ENCODE measurements at regions not wholly inside any gene's neighbourhood (a gene's known extent, or its start where the extent isn't known, plus 50 kb on each side); places are given as distances from the start of the nearest gene placed in this dataset.
A peak's percentile ranks its signal among the peaks of the same experiment; 100 is the strongest.

DNA sequence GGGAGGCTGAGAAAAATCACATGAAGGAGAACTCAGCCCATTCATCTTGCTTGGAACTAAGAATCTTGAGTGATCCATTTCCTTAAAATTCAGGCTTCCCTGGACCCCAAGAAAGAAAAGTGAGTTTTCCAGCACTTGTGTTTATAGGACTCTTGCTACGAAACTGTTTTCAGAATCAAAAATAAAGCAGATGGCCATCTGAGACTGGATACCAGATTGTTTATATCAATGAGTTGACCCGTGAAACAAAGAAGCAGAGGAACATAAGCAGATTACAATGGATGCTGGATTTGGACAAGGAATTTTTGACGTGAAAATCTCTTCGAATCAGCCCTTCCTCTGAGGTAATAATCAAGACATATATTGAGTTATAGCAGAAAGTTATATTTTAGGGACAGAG is 223.2 kb downstream of the SYK start:
- DNase-seq = no peak

DNA sequence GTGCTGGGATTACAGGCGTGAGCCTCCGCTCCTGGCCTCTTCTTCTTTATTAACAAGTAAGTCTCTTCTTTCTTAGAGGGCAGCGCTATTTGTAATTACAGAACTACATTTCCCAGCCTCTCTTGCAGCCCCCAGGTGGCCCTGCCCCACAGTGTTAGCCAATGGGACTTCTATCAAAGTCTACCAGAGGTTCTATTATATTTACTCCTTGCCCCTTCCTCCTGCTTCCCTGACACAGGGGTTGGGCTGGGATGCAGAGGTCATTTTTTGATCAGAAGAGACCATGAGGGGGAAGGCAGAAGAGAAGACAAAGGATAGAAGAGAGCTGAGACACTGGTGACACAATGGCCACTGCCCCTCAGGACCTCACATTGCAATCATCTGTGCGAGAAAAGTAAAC is 224.2 kb downstream of the SYK start:
- DNase-seq = no peak

DNA sequence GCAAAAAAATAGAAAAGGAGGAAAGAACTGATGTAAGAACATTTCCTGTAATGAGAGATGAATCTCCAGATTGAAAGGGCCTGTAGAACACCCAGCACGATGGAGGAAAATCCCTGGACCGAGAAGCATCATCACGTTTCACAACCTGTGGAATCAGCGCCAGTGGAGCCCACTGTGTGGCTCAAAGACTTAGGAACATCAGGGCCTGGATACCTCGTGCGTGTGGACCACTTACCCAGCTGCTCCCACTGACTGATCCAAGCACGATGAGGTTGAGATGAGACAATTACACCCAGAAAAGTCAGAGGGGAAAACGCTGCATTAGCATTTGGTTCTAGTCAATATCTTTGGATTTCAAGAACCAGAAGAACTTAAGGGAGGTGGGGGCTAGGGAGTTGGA is 224.6 kb downstream of the SYK start:
- DNase-seq = no peak

DNA sequence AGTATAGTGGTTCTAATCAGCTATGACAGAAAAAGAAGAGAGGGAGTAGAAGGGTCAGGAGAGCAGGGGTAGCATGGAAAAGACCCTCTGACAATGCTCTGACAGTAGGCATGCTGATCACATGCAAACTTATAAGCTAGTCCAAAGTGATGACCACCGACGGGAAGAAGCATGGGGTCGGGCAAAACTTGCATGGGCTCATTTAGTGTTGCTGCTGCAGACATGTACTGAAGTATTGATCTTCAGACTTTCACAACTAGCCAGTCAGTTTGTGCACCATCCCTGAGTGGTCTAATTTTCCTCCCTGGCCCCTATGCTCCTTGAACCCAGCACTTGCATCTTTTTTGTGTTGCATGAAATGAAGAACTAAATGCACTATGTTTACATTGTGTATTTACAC is 225.4 kb downstream of the SYK start:
- no peak for DNase-seq

DNA sequence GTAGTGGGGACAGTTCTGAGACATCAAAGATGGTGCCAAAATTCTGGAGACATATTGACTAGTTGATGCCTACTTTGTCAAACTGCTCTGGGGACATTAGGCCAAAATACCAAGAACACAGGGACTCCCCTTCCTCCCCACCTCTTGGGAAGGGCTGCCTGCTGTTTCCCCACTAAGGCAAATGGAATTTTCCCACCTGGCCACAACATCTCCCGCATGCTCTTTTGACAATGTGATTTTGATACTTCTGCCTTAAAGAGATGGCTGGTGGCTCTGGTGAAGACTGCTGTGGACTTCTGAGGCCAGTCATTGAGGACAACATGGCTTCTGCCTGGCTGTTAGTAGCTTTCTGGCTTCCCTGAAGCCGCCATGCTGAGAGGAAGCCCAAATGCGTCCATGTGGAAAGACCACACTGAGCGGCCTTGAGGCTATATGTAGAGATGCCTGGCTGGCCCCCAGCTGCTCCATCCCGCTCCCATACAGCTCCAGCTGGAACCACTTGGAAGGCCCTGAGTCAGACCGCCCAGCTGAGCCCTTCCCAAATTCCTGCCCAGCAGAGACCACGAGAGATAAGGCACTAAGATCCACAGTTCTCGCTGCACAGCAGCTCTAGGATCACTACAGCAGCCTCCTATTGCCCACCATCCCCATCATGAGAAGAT is 226.7 kb downstream of the SYK start:
- no peak for DNase-seq

DNA sequence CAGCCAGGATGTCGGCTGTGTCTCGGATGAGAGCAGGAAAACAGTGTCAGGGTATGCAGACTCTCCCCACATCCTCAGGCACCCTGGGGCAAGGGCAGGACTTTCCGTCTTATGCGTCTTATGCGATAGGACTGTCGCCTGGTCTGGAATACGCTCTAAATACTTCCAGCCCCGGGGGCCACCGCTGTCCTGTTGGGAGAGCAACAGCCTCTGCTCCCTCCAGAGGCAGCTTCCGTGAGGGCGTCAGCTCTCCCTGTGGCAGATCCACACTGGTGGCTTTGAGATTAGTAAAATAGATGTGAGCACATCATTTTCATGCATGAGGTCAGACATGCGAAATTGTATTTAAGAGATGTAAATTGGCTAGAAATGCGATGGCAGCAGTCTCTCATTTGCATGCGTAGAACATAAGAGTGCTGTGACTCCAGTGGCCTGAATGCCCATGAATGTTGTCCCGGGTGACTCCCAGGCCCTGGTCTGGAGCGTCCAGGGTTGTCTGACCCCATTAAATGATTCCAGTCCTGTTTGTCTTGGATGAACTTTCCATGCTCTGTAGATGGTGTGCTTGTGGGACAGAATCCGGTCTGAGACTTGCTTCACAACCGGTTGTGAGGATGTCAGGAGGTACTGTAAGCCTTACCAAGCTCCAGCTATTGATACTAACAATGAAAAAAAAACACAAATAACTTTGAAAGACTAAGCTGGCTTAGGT is 228.2 kb downstream of the SYK start:
- DNase-seq = no peak

DNA sequence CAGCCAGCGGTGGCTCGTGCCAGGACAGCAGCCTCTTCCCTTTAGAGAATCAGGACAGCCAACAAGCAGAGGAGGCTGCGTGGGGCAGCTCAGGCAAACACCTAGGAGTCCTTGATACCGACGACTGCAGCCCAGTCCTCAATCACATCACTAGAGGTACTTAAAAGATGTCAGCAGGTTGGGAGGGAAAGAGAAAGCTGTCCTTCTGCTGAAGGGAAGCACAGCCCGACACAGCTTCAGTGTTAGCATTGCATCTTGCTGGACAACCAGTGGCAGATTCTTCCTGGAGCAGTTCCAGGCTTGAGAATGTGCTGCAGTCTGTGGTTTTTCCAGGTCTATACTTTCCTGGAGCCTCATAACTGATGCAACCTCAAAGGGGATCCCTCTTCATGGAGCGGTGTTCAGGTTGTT is 230.5 kb downstream of the SYK start:
- no peak for DNase-seq

DNA sequence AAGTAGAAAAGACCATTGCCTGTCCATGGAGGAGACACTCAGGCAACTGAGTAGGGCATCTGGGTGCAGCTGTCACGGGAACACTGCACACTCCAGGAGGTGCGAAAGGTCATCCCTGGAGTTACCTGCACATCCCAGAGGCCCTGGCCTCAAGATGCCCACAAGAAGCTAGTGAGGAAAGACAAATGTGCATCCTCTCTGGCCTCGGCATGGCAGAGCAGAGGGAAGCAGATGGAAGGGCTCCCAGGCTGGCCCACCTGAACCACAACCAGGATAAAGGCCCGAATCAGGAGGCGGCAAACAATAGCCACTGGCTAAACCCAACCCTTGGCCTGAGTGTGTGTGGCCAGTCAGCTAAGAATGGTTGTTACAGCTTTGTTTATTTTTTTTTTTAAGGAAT is 231.7 kb downstream of the SYK start:
- DNase-seq = no peak

DNA sequence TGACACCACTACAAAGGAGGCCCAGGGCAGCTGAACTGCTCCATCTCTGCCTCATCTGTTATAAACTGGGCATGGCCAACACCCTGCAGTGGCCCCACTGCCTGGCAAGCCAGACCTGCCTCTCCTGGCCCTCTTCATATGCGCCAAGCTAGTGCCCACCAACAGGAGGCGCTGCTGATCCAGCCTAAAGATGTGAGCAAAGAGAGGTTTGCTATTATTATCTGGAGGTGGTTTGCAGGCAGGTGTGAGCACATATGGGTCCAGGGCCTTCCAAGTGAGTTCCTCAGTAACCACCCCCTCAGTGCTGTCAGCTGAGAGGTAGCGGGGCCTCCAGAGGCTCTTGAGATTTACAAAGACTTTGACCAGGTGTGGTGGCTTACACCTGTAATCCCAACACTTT is 232.2 kb downstream of the SYK start:
- no peak for DNase-seq

DNA sequence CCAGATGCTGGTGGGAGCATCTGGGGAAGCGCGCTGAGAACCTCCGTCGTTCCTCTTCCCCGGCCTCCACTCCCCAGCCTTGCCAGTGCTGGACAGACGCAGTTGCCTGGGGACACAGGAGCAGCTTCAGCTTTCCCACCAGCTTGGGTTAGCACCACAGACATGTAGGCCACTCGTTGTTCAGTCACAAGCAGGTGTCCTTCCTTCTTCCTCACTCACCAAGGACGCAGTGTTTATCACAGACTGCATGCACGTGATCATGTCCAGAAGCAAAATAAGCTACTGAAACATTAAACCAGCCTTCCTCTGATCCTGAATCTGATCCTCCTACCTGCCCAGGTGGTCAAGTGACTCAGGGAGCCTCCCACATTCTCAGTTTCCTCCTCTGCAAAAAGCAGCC is 232.9 kb downstream of the SYK start:
- no peak for DNase-seq

DNA sequence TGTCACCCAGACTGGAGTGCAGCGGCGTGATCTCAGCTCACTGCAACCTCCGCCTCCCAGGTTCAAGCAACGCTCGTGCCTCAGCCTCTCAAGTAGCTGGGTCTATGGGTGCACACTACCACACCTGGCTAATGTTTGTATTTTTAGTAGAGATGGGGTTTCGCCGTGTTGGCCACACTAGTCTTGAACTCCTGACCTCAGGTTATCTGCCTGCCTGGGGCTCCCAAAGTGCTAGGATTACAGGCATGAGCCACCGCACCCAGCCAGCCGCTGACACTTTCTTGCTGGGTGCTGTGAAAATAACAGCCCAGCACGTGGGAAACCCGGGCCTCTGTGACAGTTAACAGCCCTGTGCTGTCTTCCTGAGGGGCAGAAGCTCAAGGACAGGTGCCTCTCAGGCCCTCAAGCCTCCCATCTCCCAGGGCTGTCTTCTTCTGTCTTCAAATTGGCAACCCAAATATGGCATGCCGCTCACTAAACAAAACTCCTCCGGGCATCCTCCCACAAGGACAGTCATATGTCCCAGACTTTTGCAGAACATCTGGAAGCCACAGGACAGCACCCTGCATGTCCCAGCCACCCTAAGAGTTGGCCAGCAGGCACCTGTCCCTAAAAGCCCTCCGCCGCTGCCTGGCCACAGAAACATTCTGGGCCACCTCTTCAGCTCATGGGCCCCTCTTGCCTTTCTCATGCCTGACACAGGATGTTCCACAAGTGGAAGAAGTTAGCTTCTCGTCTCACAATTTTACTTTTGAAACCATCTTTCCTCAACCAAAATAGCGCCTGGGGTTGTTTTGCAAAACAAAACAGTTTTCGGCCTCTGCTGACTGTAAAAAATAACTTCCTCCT is 233.6 kb downstream of the SYK start:
- no peak for DNase-seq

DNA sequence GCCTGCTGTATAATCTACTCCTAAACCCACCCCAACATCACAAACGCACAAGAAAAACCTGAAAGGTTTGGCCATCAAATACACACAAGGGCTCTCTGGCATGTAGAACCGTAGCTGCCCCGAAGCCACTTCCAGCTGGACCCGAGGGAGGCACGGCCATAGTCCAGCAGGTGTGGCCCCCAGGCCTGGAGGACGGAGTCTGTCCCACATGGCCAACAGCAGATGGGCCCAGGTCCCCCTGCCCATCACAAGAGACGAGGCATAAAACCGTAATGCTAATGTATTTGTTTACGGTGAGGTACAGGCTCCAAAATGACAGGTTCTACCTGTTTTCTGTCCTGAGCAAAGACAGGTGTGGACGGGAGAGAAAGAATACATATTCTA is 234.2 kb downstream of the SYK start:
- DNase-seq = no peak

DNA sequence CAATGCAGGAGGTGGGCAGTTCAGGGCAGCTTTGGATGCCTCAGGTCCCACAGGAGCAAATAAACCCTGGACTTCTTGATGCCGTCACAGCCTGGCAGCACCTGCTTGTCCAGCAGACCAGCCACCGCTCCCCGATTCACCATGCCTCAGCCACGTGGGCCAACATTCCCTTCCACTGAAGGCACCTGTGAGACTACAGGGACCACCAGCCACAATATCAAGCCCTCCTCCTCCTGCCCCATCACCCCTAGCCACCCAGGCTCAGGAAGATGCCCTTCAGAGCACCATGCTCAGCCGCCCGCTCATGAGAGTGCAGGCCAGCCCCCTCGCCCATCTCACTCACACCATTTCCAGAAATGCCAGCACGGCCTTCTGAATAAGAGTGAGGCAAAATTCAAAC is 234.7 kb downstream of the SYK start:
- no peak for DNase-seq

DNA sequence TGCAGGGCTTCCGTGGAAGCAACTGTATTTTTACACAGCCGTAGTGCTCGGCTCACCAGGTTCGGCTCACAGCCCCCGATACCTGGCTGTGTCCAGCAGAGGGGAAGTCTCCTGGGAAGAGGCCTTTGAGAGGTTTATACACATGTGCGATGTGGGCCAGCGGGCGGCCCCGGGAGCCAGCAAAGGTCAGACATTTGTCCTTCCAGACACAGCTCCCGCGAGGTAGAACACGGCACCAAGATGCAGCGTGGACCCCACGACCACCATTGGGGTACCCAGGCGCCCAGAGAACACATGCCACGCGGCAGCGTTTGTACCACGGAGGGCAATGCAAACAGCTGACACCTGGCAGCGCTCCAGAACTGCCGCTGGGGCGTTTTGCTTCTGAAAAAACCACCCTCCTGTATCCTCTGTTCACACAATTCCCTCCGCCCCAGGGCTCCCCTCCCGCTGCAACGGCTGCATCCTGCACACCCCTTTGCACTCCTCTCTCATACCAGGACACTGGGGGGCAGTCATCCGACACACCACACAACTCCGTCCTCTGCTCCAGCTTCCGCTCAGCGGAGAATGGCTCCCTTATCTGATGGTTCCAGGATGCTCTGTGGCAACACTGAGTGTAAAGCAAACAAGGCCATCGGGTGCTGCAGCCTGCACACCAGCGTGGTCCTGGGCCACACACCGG is 235.3 kb downstream of the SYK start:
- DNase-seq = peak; percentile 62

DNA sequence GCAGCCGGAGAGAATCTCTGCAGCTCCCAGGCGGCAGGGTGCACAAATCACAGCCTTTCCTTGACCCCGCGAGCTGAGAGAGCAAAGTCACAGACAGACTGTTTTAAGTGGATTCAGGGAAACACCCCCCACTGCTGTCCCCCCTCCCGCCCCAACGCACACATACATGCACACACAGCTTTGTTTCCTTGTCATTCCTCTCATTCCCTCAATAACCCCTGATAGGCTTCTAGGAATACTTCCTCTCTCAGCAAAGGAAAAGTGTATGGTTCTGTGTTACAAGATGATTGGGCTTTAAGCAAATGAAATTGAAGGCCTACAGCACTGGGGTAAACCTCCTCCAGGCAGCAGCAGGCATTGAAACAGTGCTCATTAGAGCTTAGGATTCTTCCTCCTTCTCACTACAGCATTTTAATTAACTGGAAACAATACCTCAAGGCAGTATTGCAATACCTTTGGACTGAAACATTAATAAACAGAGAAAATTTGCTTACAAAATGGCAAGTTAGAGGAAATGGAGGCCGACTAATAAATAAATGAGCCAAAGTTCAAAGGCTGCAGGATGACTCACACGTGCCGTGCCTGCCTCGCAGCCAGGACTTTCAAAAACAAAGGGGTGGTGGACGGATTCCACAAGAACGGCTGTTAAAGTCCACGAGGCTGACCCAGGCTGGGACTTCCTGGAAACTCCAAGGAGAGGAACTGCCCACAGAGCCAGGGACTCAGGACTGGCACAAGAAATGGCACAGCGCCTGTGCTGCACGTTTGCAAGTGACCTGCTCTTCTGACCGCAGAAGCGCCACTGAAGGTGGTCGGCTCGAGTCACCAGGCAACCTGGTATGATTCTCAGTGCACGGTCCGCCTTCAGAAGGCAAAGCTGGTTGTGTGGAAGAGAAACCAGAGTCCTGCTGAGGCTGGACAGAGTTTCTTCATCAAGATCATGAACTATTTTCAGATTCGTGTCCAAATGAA is 236.2 kb downstream of the SYK start:
- DNase-seq = no peak

DNA sequence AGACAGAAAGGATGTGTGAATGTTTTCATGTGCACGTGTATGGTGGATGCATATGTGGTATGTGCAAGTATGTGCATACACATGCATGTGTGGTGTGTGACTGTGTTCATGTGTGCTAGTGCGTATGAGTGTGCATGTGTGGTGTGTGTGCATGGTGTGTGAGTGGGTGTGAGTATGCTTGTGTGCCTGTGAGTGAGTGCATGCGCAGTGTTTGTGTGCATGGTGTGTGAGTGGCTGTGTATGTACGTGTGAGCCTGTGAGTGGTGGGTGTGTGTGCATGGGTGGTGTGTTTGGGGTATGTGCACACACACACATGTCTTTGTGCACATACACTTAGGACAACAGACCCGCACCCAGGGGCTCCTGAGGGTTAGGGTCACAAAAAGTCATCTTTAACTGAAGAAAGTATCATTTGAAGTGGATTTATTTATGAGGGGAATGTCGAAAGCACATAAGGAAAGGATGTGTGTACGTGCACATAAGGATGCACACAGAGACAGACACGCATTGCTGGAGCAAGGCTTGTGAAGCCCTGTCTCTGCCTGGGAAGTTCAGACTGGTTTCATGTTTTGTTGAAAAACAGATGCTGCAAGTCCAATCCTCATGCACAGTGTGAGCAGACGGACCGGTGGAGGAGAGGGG is 237.0 kb downstream of the SYK start:
- no peak for DNase-seq

DNA sequence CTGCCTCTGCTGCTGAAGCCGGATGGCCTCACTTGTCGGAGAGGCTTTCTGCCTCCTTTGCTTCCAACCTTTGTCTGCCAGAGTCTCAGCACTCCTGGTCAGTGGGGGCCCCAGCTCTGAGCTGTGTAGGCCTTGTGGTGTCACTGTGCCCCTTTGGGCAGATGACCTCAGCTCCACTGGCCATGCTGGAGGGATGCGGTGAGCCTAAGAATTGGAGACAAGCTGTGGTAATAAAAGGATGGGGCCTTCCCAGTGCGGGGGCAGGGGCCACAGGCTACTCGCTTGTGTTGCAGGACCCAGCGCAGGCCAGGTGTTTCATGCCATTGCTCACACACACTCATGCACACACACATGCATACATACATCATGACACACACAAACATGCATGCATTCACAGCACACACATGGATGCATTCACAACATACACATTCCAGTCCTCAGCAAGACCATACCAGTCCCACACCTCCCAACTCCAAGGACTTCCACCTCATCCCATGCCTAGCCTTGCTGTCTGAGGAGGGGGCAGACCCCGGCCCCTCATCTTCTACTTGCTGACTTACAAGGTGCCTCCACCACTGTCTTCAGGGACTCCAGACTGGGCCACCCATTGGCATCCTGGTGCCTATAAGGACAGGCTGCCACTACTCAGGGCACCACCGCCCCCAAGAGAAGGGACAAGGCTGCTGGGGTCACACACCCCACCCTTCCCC is 237.7 kb downstream of the SYK start:
- DNase-seq = no peak

DNA sequence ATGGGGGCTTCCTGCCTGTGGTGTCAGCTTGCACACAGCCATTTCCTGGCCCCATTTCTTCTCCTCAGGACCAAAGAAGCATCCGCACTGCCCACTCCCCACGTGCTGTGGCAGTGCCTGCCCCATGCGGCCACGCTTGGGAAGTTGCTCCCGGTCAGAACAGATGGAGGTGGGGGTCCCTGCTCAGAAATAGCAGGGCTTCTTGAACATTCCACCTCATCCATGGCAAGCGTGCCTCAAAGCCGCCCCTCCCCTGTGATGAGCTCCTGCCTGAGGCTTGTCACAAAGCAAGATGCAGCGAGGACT is 238.2 kb downstream of the SYK start:
- no peak for DNase-seq

DNA sequence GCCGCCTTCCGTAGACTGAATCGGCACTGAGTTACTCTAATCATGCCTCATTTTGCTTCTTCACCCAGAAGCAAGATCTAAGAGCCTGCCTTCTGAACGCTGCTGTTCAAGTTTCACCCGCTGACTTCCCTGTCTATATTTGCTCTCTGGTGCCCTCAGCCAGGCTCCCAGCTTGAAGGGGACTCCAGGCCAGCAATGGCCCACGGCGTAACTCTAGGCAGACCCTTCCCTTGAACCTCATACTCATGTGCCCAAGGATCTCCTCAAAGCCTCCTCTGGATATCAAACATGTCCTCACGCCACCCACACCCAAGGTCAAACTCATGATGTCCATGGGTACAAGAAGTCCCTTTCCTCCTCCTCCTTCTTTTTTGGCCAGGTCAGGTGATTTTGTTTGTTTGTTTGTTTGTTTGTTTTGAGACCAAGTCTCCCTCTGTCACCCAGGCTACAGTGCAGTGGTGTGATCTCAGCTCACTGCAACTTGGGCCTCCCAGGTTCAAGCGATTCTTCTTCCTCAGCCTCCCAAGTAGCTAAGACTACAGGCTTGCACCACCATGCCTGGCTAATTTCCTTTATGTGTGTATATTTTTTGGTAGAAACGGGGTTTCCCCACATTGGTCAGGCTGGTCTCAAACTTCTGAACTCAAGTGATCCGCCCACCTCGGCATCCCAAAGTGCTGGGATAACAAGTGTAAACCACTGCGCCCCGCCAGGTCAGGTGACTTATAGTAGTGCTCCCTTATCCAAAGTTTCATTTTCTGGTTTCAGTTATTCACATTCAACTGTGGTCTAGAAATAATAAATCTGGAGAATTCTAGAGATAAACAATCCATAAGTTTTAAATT is 239.0 kb downstream of the SYK start:
- DNase-seq = no peak

DNA sequence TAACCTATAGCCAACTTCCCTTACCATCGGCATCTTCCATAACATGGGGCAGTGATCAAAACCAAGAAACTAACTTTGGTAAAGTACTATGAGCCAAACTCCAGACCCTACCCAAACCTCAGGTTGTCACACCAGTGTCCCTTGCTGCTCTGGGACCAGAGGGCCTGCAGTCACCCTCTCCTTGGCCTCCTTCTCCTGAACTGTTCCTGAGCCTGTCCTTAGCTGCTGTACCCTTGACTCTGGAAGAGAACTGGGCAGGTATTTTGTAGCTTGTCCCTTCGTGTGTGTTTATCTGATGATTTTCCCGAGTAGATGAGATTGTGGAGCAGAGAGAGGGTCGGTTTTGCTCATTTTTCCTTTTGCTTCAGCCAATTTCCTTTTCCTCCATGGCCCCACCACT is 240.4 kb downstream of the SYK start:
- DNase-seq = no peak

Data from NCI-H1694 (cell line).